ENCODE measurements at regions not wholly inside any gene's neighbourhood (a gene's known extent, or its start where the extent isn't known, plus 50 kb on each side); places are given as distances from the start of the nearest gene placed in this dataset.
A peak's percentile ranks its signal among the peaks of the same experiment; 100 is the strongest.

DNA sequence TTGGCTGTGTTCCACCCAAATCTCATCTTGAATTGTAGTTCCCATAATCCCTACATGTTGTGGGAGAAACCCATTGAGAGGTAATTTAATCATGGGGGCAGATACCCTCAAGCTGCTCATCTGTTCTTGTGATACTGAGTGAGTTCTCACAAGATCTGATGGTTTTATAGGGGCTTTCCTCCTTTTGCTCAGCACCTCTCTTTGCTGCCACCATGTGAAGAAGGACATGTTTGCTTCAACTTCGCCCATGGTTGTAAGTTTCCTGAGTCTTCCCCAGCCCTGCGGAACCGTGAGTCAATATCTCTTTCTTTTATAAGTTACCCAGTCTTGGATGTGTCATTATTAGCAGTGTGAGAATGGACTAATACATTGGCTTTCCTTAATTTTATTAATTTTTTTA lies 527.8 kb downstream of the MDFIC start:
- intact Hi-C loops (cut with micrococcal nuclease): no loop called here
- POLR2A ChIA-PET: no interaction called here
- dilution Hi-C loops (cut with MboI; ENCODE audit: extremely low pct_ligation_motif_present, low sequenced_read_pairs): no loop called here

GRCh38 chr7:115447495-115447894 lies 525.6 kb downstream of the MDFIC start:
- no peak overlapping the region for H3K4me2 ChIP-seq (ENCODE audit: insufficient read depth, low read length)
- dilution Hi-C loops (cut with MboI; ENCODE audit: extremely low pct_ligation_motif_present, low sequenced_read_pairs): no loop called here
- H3K79me2 ChIP-seq (ENCODE audit: control insufficient read depth, insufficient read depth, low read length): no peaks in the 10 kb centered on the region
- BruUV-seq (replicated peaks): no TSS peak
- H3K9ac ChIP-seq (replicated peaks; ENCODE audit: extremely low read depth, insufficient read depth, low read length): no peak overlapping the region
- DNase-seq (ENCODE audit: low read depth, low spot score) (no peak), FAIRE-seq (peak; percentile 31)
- no peaks in the 10 kb centered on the region for H3K27me3 ChIP-seq (ENCODE audit: control insufficient read depth in 2 of 2, insufficient read depth in 2 of 2, low read length in 2 of 2)
- H3K9me1 ChIP-seq (replicated peaks; ENCODE audit: control insufficient read depth, extremely low read depth, insufficient read depth, low read length): no peaks in the 10 kb centered on the region
- no peaks in the 10 kb centered on the region for H4K20me1 ChIP-seq (replicated peaks; ENCODE audit: control insufficient read depth, extremely low read depth, insufficient read depth, low read length)
- H3K36me3 ChIP-seq (ENCODE audit: control insufficient read depth in 2 of 2, extremely low read depth in 1 of 2, insufficient read depth in 2 of 2, low read length in 2 of 2): no peaks in the 10 kb centered on the region
- no peak for TF ChIP-seq MYC (IDR thresholded peaks at IDR 0.05; ENCODE audit: low read depth, low read length)
- TF ChIP-seq POLR2A (IDR thresholded peaks at IDR 0.05; ENCODE audit: low read depth, low read length): no peak
- no peak for TF ChIP-seq MAX (IDR thresholded peaks at IDR 0.05; ENCODE audit: insufficient read depth, insufficient read length)
- TF ChIP-seq POLR2AphosphoS5 (IDR thresholded peaks at IDR 0.05; ENCODE audit: insufficient read depth, low read depth, low read length): no peak
- TF ChIP-seq JUN (IDR thresholded peaks at IDR 0.05; ENCODE audit: borderline replicate concordance, insufficient read depth, insufficient read length, low read depth): no peak
- intact Hi-C loops (cut with micrococcal nuclease): no loop called here
- no peaks in the 10 kb centered on the region for H3K4me1 ChIP-seq (ENCODE audit: control insufficient read depth, extremely low read depth, insufficient read depth, low read length)
- ChIA-PET CTCF (no interaction called here), POLR2A (no interaction called here)
- H3K9me3 ChIP-seq (replicated peaks; ENCODE audit: control insufficient read depth, insufficient read depth, low read length): no peaks in the 10 kb centered on the region
- no peak overlapping the region for H3K4me3 ChIP-seq (replicated peaks in 1 of 3; ENCODE audit: insufficient read depth in 1 of 3, low read depth in 1 of 3, low read length in 3 of 3)
- no peak overlapping the region for H3K27ac ChIP-seq (ENCODE audit: insufficient read depth, low read depth, low read length)
- H2AFZ ChIP-seq (ENCODE audit: low read depth, low read length): no peak overlapping the region

More for the DNA sequence above, 527.8 kb downstream of the MDFIC start:
- DNase-seq (ENCODE audit: low read depth, low spot score) (no peak), FAIRE-seq (no peak)
- CTCF ChIA-PET: no interaction called here
- Histone ChIP-seq H3K4me2 (ENCODE audit: insufficient read depth, low read length) (no peak overlapping the region), H3K79me2 (ENCODE audit: control insufficient read depth, insufficient read depth, low read length) (no peaks in the 10 kb centered on the region), H3K27me3 (ENCODE audit: control insufficient read depth in 2 of 2, insufficient read depth in 2 of 2, low read length in 2 of 2) (no peaks in the 10 kb centered on the region), H3K4me1 (ENCODE audit: control insufficient read depth, extremely low read depth, insufficient read depth, low read length) (no peaks in the 10 kb centered on the region), H3K9me1 (replicated peaks; ENCODE audit: control insufficient read depth, extremely low read depth, insufficient read depth, low read length) (no peaks in the 10 kb centered on the region), H3K36me3 (ENCODE audit: control insufficient read depth in 2 of 2, extremely low read depth in 1 of 2, insufficient read depth in 2 of 2, low read length in 2 of 2) (no peaks in the 10 kb centered on the region), H4K20me1 (replicated peaks; ENCODE audit: control insufficient read depth, extremely low read depth, insufficient read depth, low read length) (no peaks in the 10 kb centered on the region), H3K4me3 (replicated peaks in 1 of 3; ENCODE audit: insufficient read depth in 1 of 3, low read depth in 1 of 3, low read length in 3 of 3) (no peak overlapping the region), H3K9me3 (replicated peaks; ENCODE audit: control insufficient read depth, insufficient read depth, low read length) (no peaks in the 10 kb centered on the region), H3K9ac (replicated peaks; ENCODE audit: extremely low read depth, insufficient read depth, low read length) (no peak overlapping the region), H2AFZ (ENCODE audit: low read depth, low read length) (no peak overlapping the region), H3K27ac (ENCODE audit: insufficient read depth, low read depth, low read length) (no peak overlapping the region)
- TF ChIP-seq, protein P1, sequence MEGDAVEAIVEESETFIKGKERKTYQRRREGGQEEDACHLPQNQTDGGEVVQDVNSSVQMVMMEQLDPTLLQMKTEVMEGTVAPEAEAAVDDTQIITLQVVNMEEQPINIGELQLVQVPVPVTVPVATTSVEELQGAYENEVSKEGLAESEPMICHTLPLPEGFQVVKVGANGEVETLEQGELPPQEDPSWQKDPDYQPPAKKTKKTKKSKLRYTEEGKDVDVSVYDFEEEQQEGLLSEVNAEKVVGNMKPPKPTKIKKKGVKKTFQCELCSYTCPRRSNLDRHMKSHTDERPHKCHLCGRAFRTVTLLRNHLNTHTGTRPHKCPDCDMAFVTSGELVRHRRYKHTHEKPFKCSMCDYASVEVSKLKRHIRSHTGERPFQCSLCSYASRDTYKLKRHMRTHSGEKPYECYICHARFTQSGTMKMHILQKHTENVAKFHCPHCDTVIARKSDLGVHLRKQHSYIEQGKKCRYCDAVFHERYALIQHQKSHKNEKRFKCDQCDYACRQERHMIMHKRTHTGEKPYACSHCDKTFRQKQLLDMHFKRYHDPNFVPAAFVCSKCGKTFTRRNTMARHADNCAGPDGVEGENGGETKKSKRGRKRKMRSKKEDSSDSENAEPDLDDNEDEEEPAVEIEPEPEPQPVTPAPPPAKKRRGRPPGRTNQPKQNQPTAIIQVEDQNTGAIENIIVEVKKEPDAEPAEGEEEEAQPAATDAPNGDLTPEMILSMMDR (IDR thresholded peaks at IDR 0.05; ENCODE audit: extremely low read depth in 1 of 2, insufficient read depth in 1 of 2, low read depth in 1 of 2, low read length in 2 of 2): no peak
- TF ChIP-seq FOS (IDR thresholded peaks at IDR 0.05; ENCODE audit: borderline replicate concordance, insufficient read depth, low read length) (no peak), MYC (IDR thresholded peaks at IDR 0.05; ENCODE audit: low read depth, low read length) (no peak), POLR2AphosphoS5 (IDR thresholded peaks at IDR 0.05; ENCODE audit: insufficient read depth, low read depth, low read length) (no peak), MAX (IDR thresholded peaks at IDR 0.05; ENCODE audit: insufficient read depth, insufficient read length) (no peak), JUN (IDR thresholded peaks at IDR 0.05; ENCODE audit: borderline replicate concordance, insufficient read depth, insufficient read length, low read depth) (no peak)
- no TSS peak for BruUV-seq (replicated peaks)

Data from endothelial cell of umbilical vein (primary cell).